ENCODE measurements at regions not wholly inside any gene's neighbourhood (a gene's known extent, or its start where the extent isn't known, plus 50 kb on each side); places are given as distances from the start of the nearest gene placed in this dataset.

GRCh38 chr5:79871364-79872120 lies 119.5 kb downstream of the MTX3 start:
- Histone ChIP-seq H3K4me3 (no peak overlapping the region), H3K4me1 (no peaks in the 10 kb centered on the region), H3K27ac (no peak overlapping the region), H3K27me3 (no peaks in the 10 kb centered on the region), H3K9me3 (no peaks in the 10 kb centered on the region), H3K36me3 (no peaks in the 10 kb centered on the region)
- TF ChIP-seq, protein P1, sequence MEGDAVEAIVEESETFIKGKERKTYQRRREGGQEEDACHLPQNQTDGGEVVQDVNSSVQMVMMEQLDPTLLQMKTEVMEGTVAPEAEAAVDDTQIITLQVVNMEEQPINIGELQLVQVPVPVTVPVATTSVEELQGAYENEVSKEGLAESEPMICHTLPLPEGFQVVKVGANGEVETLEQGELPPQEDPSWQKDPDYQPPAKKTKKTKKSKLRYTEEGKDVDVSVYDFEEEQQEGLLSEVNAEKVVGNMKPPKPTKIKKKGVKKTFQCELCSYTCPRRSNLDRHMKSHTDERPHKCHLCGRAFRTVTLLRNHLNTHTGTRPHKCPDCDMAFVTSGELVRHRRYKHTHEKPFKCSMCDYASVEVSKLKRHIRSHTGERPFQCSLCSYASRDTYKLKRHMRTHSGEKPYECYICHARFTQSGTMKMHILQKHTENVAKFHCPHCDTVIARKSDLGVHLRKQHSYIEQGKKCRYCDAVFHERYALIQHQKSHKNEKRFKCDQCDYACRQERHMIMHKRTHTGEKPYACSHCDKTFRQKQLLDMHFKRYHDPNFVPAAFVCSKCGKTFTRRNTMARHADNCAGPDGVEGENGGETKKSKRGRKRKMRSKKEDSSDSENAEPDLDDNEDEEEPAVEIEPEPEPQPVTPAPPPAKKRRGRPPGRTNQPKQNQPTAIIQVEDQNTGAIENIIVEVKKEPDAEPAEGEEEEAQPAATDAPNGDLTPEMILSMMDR (IDR thresholded peaks at IDR 0.05), result no peak
- no peak for TF ChIP-seq POLR2AphosphoS5 (IDR thresholded peaks at IDR 0.05; ENCODE audit: insufficient read depth in 1 of 2, low read depth in 1 of 2)
- no peak for TF ChIP-seq POLR2A (IDR thresholded peaks at IDR 0.05)
- intact Hi-C loops (cut with DNase I), result no loop called here
- DNase-seq (ENCODE audit: extremely low spot score in 2 of 2), result peak in 1 of 2 donors; percentile 52

- Histone ChIP-seq H3K36me3 (no peaks in the 10 kb centered on the region), H3K4me1 (no peaks in the 10 kb centered on the region), H3K4me3 (no peak overlapping the region), H3K9me3 (no peaks in the 10 kb centered on the region), H3K27ac (no peak overlapping the region), H3K27me3 (no peaks in the 10 kb centered on the region)
- peak in 1 of 2 donors; percentile 87 for DNase-seq (ENCODE audit: extremely low spot score in 2 of 2)
- intact Hi-C loops (cut with DNase I), result no loop called here
- TF ChIP-seq POLR2A (IDR thresholded peaks at IDR 0.05) (no peak), POLR2AphosphoS5 (IDR thresholded peaks at IDR 0.05; ENCODE audit: insufficient read depth in 1 of 2, low read depth in 1 of 2) (no peak)
- TF ChIP-seq, protein P1 (IDR thresholded peaks at IDR 0.05), result no peak
Measured at GRCh38 chr5:79868163-79868670, 122.8 kb downstream of the MTX3 start.

DNA sequence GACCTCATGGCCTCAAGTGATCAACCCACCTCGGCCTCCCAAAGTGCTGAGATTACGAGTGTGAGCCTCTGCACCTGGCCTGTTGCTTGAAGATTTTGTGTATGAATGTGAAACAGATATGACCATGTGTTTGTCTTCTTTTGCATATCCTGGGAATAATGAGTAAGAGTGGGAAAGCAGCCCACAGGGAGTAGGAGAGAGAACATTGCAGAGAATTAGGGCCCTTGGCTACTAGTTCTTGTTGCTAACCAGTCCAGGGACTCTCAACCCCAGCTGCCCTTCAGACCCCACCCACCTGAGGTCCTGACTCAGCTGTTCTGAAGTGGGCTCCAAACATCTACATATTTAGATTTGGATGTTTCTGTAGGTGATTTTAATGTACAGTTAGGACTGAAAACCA lies 125.5 kb downstream of the MTX3 start:
- intact Hi-C loops (cut with DNase I), result no loop called here
- H3K9me3 ChIP-seq, result no peaks in the 10 kb centered on the region

DNA sequence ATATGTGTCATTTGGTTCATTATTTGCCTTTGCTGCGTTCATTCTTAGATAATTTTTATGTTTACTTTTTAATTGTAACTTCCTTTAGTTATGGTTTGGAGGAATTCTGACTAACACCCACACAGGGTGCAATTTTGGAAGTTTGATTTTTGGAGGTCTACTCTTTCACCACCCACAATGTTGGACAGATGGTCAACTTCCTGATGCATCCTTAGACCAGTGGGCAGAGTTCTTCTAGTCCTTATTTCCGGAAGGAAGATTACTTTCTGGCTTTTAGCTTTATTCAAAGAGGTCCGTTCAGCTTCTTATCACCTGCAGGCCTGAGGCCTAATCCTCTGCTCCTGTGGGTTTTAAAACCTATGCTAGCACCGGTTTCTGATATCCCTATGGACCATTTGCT lies 126.7 kb downstream of the MTX3 start:
- Histone ChIP-seq H3K4me3 (no peak overlapping the region), H3K9me3 (no peaks in the 10 kb centered on the region), H3K27me3 (no peaks in the 10 kb centered on the region), H3K36me3 (no peaks in the 10 kb centered on the region), H3K27ac (no peak overlapping the region), H3K4me1 (no peaks in the 10 kb centered on the region)
- TF ChIP-seq, protein P1 (IDR thresholded peaks at IDR 0.05), result no peak
- TF ChIP-seq POLR2A (IDR thresholded peaks at IDR 0.05), result no peak
- intact Hi-C loops (cut with DNase I), result no loop called here
- DNase-seq (ENCODE audit: extremely low spot score in 2 of 2), result peak in 1 of 2 donors; percentile 81

More for the DNA sequence above, 125.5 kb downstream of the MTX3 start:
- H3K4me3 ChIP-seq, result no peak overlapping the region
- H3K4me1 ChIP-seq, result no peaks in the 10 kb centered on the region
- H3K27me3 ChIP-seq, result no peaks in the 10 kb centered on the region
- H3K36me3 ChIP-seq, result no peaks in the 10 kb centered on the region
- DNase-seq (ENCODE audit: extremely low spot score in 2 of 2), result peak; percentile 44 to 46
- no peak overlapping the region for H3K27ac ChIP-seq
- no peak for TF ChIP-seq POLR2AphosphoS5 (IDR thresholded peaks at IDR 0.05; ENCODE audit: insufficient read depth in 1 of 2, low read depth in 1 of 2)
- TF ChIP-seq, protein P1 (IDR thresholded peaks at IDR 0.05), result no peak
- TF ChIP-seq POLR2A (IDR thresholded peaks at IDR 0.05), result no peak

- TF ChIP-seq, protein P1 (IDR thresholded peaks at IDR 0.05), result no peak
- TF ChIP-seq POLR2A (IDR thresholded peaks at IDR 0.05), result no peak
- DNase-seq (ENCODE audit: extremely low spot score in 2 of 2), result peak in 1 of 2 donors; percentile 58
- Histone ChIP-seq H3K36me3 (no peaks in the 10 kb centered on the region), H3K4me3 (no peak overlapping the region), H3K27ac (no peak overlapping the region), H3K9me3 (no peaks in the 10 kb centered on the region), H3K27me3 (no peaks in the 10 kb centered on the region), H3K4me1 (no peaks in the 10 kb centered on the region)
- intact Hi-C loops (cut with DNase I), result no loop called here
Measured at GRCh38 chr5:79859588-79859987, 131.5 kb downstream of the MTX3 start.

All from vagina (tissue), 2 donors.